Fibroblast of skin of abdomen (primary cell): ENCODE measurements at regions not wholly inside any gene's neighbourhood (a gene's known extent, or its start where the extent isn't known, plus 50 kb on each side); places are given as distances from the start of the nearest gene placed in this dataset.
"Not testable (repeated sequence)": the region's sequence is repeated elsewhere in the genome, so short reads cannot be mapped to it uniquely, and the experiment has no call there.

Source experiments
- DNase-seq: peaks from one replicate; pipeline ENCODE4 v3.0.0-alpha.2; 2013

DNA sequence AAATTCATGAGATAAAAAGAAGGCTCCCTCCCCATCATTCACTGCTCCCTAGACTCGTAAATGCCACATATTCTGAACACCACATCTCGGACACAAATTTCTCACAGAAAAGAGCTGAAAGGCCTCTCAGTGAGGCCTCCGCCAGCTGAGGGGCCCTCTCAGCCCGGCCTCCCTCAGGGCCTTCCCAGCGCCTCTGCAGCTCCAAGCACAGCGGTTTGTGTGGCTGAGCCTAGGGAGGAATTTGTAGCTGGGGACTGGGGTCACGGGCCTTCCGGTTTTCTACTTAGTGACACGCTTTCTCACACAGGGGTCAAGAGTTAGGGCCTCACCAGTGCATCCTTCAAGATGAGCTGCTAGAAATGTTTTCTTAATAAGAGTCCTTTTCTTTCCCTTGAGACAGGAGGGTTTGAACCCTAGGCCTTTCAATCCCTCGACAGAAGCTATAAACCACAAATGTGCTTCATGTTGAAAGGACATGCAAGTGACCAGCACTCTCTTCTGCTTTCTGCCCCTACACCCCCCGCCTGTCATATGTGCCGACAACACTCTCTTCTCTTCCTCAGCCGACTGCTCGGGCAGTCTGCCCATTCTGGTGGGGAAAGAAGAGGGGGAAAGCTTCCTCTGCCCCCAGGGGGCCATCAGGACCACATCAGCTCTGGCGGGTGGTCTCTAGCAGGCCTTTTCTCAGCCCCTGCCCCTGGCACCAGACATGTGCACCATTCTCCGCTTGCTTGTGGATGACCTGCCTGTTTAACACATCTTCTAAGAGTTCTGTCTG is 104.9 kb downstream of the CHIC2 start:
- no peak for DNase-seq

DNA sequence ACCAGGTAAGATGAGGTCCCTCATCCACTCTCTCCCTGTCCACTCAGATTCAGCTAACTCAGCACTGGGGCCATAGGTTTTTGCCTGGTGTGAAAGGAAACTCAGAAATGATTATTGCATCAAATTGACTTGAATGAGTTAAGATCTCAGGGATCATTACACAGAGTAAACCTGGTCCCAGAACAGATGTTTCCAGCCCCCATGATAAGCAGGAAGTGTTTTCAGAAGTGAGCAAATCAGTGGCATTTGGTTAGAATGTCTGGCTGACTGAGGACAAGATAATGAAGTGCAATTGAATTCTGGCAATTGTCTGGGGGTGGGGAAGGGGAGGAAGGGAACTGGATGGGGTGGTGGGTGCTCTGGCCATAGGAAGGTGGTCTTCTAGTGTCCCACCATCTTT is 108.0 kb downstream of the CHIC2 start:
- no peak for DNase-seq

DNA sequence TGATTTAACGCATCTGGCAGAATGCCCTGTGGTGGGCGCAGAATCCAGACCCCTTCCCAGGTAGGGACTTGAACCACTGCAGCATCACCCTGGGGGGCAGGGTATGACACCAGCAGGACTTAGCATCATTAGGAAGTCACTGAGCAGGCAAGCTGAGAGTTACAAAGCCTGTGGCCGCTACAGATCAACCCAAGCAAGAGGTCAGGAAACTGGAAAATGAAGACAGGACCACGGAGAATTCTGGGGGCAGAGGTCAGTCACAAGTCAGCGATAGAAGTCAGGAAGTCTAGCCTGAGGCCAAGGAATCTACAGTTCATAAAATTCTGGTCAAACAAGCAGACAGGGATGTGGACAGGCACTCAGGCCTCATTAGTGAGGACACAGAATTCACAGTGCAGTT is 108.4 kb downstream of the CHIC2 start:
- no peak for DNase-seq

DNA sequence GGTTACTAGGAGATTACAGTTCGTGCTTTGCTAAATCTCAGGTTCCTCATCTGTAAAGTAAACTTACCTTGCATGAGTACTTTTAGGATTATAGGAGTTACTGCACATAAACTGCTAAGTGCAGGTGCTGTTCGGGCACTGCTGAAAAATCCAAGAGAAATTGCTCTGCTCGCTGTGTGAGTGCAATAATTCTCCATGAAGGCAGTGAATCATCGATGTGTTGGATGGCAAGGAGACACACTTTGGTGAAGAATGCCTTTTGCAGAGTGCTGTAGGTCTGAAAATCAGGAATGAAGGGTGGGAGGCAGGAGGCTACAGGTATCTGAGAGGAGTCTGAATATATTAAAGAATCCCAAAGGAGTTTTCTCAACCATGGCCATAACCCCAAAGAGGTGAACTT is 113.0 kb downstream of the CHIC2 start:
- DNase-seq, result no peak

DNA sequence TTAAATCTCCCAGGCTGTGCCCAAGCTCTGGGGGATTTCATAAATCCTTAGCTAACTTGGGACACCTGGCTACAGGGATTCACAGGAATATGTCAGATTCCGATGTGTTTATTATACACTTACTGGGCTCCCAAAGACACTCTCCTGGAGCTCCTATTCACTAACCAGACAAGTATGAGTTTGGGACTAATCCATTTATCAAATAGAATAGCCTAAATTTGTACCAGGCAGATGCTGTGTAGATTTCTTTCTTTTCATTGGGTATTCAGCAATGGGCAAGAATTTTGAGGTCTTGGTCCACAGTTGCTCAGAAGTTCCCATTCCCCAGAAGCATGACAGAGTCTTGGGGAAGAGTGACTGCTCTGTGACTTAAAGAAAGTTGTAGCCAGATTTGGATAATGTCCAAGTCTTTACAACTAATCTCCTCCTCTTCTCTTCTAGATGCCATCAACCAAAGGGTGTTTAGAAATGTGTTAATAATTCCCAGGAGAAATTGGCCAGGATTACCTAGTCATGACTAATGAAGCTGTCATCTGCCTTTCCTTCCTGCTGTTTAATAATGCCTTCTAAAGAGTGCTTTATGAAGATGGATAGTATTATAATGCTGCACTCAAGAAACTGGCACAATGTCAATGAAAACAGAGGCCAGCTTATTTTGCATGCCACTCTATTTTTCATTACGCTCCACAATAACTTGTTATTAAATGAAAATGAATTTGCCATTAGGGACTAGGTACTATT is 120.9 kb downstream of the CHIC2 start:
- peak; percentile 91 for DNase-seq

DNA sequence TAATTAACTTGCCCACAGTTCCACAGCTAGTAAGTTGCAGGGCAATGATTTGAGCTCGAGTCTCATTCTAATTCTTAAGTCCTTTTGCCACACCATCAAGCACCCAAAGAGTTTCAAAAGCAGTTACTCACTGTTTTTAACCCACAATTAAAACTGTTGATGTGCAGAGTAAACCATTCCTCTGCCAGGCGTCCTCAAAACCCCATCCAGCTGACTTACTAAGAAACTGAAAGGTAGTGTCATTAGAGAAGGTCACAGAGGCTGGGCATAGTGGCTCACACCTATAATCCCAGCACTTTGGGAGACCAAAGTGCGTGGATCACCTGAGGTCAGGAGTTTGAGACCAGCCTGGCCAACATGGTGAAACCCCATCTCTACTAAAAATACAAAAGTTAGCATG is 121.7 kb downstream of the CHIC2 start:
- DNase-seq, result no peak

DNA sequence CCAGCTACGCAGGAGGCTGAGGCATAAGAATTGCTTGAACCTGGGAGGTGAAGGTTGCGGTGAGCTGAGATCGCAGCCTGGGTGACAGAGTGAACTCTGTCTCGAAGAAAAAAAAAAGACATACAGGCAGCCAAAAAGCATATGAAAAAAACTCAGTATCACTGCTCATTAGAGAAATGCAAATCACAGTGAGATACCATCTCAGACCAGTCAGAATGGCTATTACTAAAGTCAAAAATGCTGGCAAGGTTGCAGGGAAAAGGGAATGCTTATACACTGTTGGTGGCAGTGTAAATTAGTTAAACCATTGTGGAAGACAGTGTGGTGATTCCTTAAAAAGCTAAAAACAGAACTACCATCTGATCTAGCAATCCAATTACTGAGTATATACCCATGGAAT is 123.1 kb downstream of the CHIC2 start:
- no peak for DNase-seq

DNA sequence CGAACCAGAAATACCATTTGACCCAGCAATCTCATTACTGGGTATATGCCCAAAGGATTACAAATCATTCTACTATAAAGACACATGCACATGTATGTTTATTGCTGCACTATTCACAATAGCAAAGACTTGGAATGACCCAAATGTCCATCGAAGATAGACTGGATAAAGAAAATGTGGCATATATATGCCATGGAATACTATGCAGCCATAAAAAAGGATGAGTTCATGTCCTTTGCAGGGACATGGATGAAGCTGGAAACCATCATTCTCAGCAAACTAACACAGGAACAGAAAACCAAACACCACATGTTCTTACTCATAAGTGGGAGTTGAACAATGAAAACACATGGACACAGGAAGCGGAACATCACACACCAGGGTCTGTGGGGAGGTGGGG is 124.5 kb downstream of the CHIC2 start:
- not testable (repeated sequence) for DNase-seq

DNA sequence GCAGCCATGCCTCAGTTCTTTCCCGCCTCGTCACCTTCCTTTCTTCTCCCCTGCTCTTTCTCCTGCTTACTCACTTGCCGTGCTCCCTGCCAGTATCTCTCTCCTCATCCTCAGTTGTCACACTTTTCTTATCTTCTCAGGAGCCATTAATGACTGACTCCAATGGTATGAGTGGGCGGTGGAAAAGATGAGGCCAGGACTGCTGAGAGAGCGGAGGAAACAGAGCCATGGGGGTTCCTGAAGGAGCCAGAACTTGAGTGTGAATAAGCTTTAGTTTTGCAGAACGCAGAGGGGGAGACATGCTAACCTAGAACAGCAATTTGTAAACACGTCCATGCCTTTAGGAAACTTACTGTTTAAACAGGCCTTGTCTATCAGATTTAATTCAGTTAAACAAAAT is 126.5 kb downstream of the CHIC2 start:
- DNase-seq, result peak; percentile 74

DNA sequence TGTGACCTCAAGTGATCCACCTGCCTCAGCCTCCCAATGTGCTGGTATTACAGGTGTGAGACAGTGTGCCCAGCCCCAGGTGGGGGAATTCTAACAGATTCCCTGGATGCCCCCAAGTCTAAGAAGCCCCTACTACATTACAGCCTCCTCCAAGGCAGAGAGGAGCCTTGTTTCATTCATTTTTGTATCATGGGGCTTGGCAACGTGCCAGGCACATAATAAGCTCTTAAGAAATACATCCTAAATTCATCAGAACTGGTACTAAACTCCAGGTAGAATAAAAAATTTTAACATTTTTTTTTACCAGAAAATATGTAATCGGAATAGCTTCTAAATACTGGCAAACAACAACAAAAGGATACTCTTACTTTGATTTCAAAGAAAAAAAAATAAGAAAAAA is 127.1 kb downstream of the CHIC2 start:
- no peak for DNase-seq

DNA sequence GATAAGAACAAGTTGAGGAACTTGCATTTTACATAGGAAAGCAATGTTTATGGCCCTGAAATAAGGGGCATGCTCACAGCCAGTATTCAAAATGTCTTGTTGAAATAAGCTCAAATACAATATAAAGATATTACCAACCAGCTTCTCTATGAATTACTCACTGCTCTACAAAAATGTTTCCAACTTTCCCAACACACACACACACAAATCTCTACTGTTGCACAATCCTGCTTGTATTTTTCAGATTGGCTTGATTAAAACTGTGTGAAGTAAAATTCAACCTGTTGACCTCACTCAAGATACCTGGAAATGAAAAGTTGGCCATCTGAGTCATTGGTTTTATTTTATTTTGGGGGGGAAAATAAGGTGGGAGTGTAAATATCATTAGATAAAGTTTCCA is 128.6 kb downstream of the CHIC2 start:
- DNase-seq, result peak; percentile 77

DNA sequence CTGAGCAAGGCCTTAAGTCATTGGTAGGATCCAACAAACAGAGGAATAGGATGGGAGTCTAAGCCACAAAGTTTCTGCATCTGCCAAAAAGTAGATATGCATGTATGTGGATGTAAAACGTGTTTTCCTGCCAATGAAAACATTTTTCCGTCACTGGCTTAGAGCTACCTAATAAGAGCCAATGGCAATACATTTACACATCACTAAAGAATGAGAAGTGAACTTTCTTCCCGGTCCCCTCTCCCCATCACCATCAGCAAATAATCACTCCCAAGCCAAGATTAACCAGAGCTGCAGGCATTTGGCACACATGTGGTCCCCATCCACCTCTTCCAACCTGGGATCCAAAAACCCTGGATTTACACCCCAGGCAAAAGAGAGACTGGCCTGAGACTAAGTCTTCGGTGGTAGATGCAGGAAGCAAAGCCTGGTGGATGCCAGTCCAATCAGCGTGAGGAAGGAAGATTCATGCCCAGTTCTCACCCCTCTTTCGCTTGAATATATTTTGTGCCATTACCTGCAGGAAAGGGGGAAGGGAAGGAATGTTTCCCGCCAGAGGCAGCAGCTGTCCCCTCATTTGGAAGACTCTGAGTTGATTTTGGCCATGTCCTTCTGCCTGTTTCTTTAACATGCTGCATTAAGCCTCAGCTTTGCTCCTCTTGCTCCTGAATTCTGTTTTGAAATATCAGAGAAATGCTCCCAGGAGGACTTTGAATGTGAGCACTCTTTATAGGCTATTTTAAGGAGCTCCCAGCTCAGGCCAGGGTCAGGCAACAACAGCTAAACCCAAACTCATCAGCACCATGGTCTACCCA is 131.4 kb downstream of the CHIC2 start:
- peak; percentile 99 for DNase-seq

DNA sequence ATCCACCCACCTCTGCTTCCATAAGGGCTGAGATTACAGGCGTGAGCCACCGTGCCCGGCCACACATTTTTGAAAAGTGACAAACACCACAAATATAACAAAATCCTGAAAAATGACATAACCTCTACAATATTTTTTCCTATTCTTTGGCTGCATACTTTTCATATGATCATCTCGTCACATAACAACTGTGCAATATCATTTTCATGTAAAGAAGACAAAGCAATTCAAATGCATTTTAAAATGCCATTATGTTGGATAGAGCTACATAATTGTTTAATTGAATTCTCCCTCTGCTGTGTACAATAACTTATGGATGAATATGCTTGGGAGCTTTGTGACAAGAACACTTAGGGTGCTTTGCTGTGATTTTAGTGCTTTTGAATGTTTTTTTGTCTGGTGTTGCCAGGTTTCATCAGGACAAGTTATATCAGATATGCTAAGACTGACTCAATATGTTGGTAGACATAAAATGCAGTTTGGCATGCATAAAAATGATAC is 132.9 kb downstream of the CHIC2 start:
- DNase-seq, result peak; percentile 52

DNA sequence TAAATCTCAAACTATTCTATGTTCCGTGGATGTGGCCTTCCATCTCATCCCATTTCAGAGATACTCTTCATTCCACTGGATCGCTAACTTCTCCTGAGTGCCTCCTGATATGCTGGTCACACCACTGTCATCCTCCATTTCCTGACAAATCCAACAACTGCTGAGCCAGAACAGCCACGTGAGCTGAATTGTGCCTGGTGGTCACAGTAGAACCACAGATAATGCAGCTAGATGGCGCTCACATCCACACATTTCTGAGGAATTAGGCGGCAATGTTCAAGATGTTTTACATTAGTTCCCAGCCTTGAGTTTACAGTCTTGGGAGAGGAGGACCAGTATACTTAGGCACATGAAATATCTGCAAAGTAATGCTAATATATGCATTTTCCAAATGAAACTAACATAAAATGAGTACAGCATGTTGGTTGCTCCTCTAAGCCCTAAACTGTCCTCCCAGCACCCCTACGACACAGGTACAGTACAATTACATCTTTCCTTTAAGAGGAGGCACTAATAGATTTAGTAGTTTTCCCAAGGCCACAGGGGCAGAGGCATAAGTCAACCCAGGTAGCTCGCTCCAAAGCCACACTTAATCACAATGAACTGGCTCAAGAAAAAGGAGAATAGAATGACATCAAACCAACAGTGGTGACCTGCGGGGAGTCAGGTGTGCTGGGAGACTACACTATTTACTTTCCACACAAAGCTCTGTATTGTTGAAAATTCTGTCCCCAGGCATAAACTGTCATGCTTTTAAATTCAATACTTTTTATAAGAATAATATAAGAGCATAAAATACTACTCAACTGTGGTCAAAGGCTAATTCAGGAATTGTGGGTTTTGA is 134.2 kb downstream of the CHIC2 start:
- peak; percentile 91 for DNase-seq

DNA sequence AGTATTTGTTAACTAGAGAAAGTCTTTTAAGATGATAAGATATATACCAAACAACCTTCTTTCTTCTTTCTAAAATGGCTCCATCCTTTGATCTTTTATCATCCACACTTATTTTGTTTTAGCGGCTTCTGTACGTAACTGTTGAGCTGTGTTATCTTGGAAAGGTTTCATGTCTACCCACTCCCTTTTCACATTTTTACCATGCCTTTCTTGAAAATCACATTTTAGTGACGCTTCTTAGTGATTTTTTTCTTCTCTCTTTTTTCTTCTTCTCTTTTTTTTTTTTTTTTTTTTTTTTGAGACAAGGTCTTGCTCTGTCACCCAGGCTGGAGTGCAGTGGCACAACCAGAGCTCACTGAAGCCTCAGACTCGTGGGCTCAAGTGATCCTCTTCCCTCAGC is 135.1 kb downstream of the CHIC2 start:
- DNase-seq, result no peak

DNA sequence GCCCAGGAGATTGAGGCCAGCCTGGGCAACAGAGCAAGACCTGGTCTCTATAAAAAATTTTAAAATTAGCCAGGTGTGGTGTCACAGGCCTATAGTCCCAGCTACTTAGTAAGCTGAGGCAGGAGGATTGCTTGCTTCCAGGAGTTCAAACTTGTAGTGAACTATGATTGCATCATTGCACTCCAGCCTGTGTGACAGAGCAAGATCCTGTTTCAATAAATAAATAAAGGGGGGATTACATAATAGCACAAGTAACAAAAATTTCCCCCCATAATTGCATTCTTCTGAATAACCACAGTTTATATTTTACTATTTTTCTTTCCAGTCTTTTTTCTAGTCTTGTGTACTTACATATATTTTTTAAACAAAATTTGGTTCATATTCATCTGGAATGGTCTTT is 135.6 kb downstream of the CHIC2 start:
- DNase-seq, result peak; percentile 61

DNA sequence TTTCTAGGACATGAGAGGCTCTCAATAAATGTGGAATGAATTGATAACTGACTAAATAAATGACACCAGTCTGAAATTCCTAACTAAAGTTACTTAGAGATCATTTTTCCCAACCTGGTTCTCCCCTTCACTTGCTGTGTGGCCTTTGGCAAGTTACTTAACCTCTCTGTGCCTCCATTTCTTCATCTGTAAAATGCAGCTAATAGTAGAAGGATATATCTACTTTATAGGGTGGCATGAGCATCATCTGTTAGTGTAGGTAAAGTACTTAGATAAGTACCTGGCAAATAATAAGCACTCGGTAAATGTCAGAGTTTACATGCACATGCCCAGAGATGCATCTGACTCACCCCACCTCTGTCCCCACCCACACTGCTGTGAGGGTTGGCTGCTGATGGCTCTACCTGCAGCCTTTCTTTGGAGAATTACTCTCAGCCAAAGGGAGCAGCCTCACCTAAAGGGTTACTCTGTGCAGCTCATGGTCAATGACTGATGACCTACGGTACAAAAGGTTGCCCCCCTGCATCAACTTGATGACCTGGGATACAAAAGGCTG is 139.3 kb downstream of the CHIC2 start:
- no peak for DNase-seq

DNA sequence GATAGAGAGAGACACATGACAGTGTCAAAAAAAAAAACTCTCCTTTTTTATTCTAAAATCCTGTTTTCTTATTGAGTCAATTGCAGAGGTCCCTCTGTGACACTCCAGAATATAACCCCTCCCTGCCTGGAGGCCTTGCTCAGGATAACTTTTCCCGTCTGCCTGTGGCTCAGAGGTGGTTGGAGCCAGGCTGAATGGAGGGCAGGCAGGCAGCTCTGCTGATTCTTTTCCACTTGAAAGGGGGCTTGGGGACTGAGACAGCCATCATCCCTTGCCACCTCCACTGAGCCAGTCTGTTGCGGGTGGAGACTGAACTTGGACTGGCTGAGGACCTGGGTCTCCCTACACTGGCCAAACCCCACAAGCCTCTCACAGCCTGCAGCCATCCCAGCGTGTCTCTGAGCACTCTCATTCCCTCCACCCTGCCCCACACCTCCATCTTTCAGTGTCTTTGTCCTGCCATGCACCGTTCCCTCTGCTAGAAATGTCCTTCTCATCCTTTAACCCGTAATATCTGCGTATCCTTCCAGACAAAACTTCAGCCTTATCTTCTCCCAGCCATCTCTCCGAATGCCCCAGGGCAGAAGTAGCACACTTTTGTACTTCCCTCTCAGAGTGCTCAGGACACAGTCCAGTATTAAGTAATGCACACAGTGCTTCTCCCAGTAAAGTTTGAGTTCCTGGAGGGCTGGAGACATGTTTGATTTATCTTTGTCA is 139.9 kb downstream of the CHIC2 start:
- no peak for DNase-seq

DNA sequence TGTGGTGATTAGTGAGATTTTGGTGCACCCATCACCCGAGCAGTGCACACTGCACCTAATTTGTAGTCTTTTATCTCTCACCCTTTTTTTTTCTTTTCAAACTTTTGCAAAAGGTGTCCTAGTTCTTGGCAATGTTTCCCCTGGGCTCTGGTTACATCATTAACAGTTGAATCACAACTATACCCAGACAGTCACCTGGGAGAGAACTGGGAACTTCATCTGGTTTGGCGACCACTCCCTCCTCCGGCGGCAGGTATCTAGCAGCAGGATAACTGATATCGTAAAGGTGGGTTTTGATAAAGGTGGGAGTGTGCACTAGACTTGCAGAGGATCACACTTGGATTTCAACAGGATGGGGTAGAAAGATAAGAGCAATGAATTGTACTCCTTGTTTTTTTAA is 140.5 kb downstream of the CHIC2 start:
- no peak for DNase-seq

DNA sequence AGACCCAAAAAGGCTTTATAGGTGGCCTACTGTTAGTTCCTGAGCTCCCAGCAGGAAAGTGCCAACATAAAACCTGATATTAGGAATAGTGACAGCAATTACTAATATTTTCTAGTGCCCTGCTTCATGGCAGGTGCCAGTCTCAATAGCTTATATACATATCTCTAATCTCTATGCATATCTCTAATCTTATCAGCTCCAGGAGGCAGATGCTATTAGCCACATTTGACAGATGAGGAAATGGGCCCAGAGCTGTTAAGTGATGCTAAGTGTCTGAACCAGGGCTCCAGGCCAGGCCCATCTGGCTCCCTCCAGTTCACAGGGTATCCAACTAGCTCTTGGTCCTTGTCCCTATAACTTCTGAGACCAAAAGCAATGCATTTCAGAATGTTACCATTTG is 142.5 kb downstream of the CHIC2 start:
- no peak for DNase-seq

DNA sequence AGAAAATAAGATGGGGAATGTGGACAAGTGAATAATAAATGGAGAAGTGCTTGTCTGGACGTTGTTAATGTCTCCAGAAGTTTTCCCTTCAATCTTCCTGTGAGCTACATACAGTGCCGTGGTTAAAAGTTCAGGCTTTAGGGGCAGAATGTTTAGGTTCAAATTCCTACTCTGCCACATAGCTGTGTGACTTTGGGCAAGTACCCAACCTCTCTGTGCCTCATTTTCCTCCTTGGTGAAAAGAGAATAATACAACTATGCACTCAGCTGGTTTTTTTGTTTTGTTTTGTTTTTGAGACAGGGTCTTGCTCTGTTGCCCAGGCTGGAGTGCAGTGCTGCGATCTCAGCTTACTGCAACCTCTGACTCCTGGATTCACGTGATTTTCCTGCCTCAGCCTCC is 143.5 kb downstream of the CHIC2 start:
- DNase-seq, result no peak
